ENCODE measurements at regions not wholly inside any gene's neighbourhood (a gene's known extent, or its start where the extent isn't known, plus 50 kb on each side); places are given as distances from the start of the nearest gene placed in this dataset.

DNA sequence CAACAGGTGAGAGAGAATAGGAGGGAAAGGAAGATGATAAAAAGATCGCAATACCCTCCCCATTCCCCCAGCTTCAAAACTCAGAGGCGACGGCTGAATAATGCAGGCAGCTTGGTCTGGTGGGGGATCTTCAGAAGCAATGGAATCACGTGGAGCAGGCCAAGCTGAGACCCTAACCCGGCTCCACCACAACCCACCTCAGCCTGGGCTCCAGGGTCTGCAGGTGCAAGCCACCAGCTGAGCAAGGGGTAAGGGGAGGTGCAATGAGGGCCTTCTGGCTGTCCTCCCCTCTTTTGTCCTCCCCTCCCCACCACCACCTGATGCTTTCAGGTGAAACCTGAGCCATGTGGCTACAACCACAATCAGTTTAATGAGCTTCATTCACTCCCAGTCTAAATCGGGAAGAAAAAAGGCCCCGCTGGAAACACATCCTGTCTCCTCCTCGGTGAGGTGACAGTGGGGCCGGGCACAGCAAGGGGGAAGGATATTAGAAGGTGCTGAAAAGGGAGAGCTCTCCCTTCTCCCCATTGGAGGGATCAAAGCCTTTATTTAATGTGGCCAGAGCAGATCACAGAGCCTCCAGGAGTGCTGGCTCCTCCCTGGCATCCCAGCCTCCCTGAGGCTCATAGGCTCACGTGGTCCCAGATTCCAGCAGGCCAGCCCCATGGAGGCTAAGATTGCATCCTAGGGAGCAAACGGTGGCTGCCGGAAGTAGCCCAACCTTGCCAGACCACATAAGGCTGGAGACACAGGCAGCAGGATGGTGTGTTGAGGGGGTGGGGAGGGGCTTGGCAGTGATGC is 261.0 kb downstream of the SOX9 start:
- Histone ChIP-seq H3K4me1 (ENCODE audit: control insufficient read depth, extremely low read depth, insufficient read depth, low read length) (no peaks in the 10 kb centered on the region), H3K9ac (replicated peaks; ENCODE audit: extremely low read depth, insufficient read depth, low read length) (no peak overlapping the region), H3K9me3 (replicated peaks; ENCODE audit: control insufficient read depth, insufficient read depth, low read length) (no peaks in the 10 kb centered on the region), H4K20me1 (replicated peaks; ENCODE audit: control insufficient read depth, extremely low read depth, insufficient read depth, low read length) (no peaks in the 10 kb centered on the region), H3K79me2 (ENCODE audit: control insufficient read depth, insufficient read depth, low read length) (no peaks in the 10 kb centered on the region), H3K27me3 (ENCODE audit: control insufficient read depth in 2 of 2, insufficient read depth in 2 of 2, low read length in 2 of 2) (no peaks in the 10 kb centered on the region), H3K36me3 (ENCODE audit: control insufficient read depth in 2 of 2, extremely low read depth in 1 of 2, insufficient read depth in 2 of 2, low read length in 2 of 2) (no peaks in the 10 kb centered on the region), H3K27ac (ENCODE audit: insufficient read depth, low read depth, low read length) (no peak overlapping the region), H3K4me2 (ENCODE audit: insufficient read depth, low read length) (no peak overlapping the region), H3K9me1 (replicated peaks; ENCODE audit: control insufficient read depth, extremely low read depth, insufficient read depth, low read length) (no peaks in the 10 kb centered on the region), H2AFZ (ENCODE audit: low read depth, low read length) (no peak overlapping the region), H3K4me3 (replicated peaks in 1 of 3; ENCODE audit: insufficient read depth in 1 of 3, low read depth in 1 of 3, low read length in 3 of 3) (no peak overlapping the region)
- no peak for FAIRE-seq
- intact Hi-C loops (cut with micrococcal nuclease), result no loop called here
- TF ChIP-seq CTCF (IDR thresholded peaks at IDR 0.05; ENCODE audit: extremely low read depth in 1 of 2, insufficient read depth in 1 of 2, low read depth in 1 of 2, low read length in 2 of 2) (no peak), GATA2 (IDR thresholded peaks at IDR 0.05; ENCODE audit: insufficient read depth, insufficient read length, low read depth, low read length) (no peak), POLR2AphosphoS5 (IDR thresholded peaks at IDR 0.05; ENCODE audit: insufficient read depth, low read depth, low read length) (no peak), JUN (IDR thresholded peaks at IDR 0.05; ENCODE audit: borderline replicate concordance, insufficient read depth, insufficient read length, low read depth) (no peak)
- TF ChIP-seq, protein P1, sequence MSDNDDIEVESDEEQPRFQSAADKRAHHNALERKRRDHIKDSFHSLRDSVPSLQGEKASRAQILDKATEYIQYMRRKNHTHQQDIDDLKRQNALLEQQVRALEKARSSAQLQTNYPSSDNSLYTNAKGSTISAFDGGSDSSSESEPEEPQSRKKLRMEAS (IDR thresholded peaks at IDR 0.05; ENCODE audit: insufficient read depth, insufficient read length), result no peak
- DNase-seq (ENCODE audit: low read depth, low spot score), result no peak
- dilution Hi-C loops (cut with MboI; ENCODE audit: extremely low pct_ligation_motif_present, low sequenced_read_pairs), result no loop called here
- ChIA-PET POLR2A (no interaction called here), CTCF (no interaction called here)
- BruUV-seq (replicated peaks), result no TSS peak
